ENCODE measurements at regions not wholly inside any gene's neighbourhood (a gene's known extent, or its start where the extent isn't known, plus 50 kb on each side); places are given as distances from the start of the nearest gene placed in this dataset.
A peak's percentile ranks its signal among the peaks of the same experiment; 100 is the strongest.

- no peak for TF ChIP-seq BHLHE40 (IDR thresholded peaks at IDR 0.05; ENCODE audit: borderline replicate concordance)
- TF ChIP-seq NFRKB (IDR thresholded peaks at IDR 0.05): no peak
- TF ChIP-seq ELF4 (IDR thresholded peaks at IDR 0.05): no peak
- no peak for TF ChIP-seq PKNOX1 (IDR thresholded peaks at IDR 0.05)
- no peak for TF ChIP-seq L3MBTL2 (conservative IDR thresholded peaks at IDR 0.05)
- no peak for TF ChIP-seq FOXK2 (IDR thresholded peaks at IDR 0.05)
- TF ChIP-seq FOXM1 (IDR thresholded peaks at IDR 0.05; ENCODE audit: borderline replicate concordance): no peak
- no peak for TF ChIP-seq FOXA1 (IDR thresholded peaks at IDR 0.05)
- no peak for TF ChIP-seq ARNT (IDR thresholded peaks at IDR 0.05)
- no peak for TF ChIP-seq ZNF384 (IDR thresholded peaks at IDR 0.05)
- ChIA-PET POLR2A (no interaction called here), CTCF (no interaction called here)
- DNase-seq (ENCODE audit: extremely low spot score): no peak
Observed at GRCh38 chr14:53437858-53438257, 284.7 kb upstream of the DDHD1 start.

- TF ChIP-seq ARNT (IDR thresholded peaks at IDR 0.05) (no peak), PKNOX1 (IDR thresholded peaks at IDR 0.05) (no peak), L3MBTL2 (conservative IDR thresholded peaks at IDR 0.05) (no peak), HDGF (IDR thresholded peaks at IDR 0.05; ENCODE audit: borderline replicate concordance) (no peak), NFRKB (IDR thresholded peaks at IDR 0.05) (no peak), FOXK2 (IDR thresholded peaks at IDR 0.05) (no peak), SUZ12 (IDR thresholded peaks at IDR 0.05) (no peak), FOXA1 (IDR thresholded peaks at IDR 0.05) (no peak), FOXM1 (IDR thresholded peaks at IDR 0.05; ENCODE audit: borderline replicate concordance) (no peak), ZNF384 (IDR thresholded peaks at IDR 0.05) (no peak)
- DNase-seq (ENCODE audit: extremely low spot score): peak; percentile 63
- ChIA-PET CTCF (interaction anchor here (0.8 to 2.0 kb wide), 3 partner anchors 17 to 233 kb away, joined by 3 to 6 read pairs (median 3); no protein-coding TSS in a partner anchor), POLR2A (no interaction called here)
Observed at GRCh38 chr14:53432378-53432802, 279.3 kb upstream of the DDHD1 start.

GRCh38 chr14:53430870-53431269 lies 277.7 kb upstream of the DDHD1 start:
- DNase-seq (ENCODE audit: extremely low spot score): no peak
- ChIA-PET CTCF (interaction anchor here (0.5 to 0.7 kb wide), 2 partner anchors 272 to 917 kb away, joined by 3 to 4 read pairs; no protein-coding TSS in a partner anchor), POLR2A (no interaction called here)
- no peak for TF ChIP-seq NFRKB (IDR thresholded peaks at IDR 0.05)
- TF ChIP-seq FOXM1 (IDR thresholded peaks at IDR 0.05; ENCODE audit: borderline replicate concordance): no peak
- TF ChIP-seq BHLHE40 (IDR thresholded peaks at IDR 0.05; ENCODE audit: borderline replicate concordance): no peak

- ChIA-PET CTCF (interaction anchor here (0.7 to 1.3 kb wide), 2 partner anchors 14 to 29 kb away, joined by 3 read pairs; no protein-coding TSS in a partner anchor), POLR2A (no interaction called here)
- no peak for TF ChIP-seq ELF4 (IDR thresholded peaks at IDR 0.05)
- TF ChIP-seq SUZ12 (IDR thresholded peaks at IDR 0.05): no peak
- no peak for TF ChIP-seq PKNOX1 (IDR thresholded peaks at IDR 0.05)
- TF ChIP-seq CTBP1 (IDR thresholded peaks at IDR 0.05; ENCODE audit: borderline replicate concordance): no peak
- no peak for TF ChIP-seq NFRKB (IDR thresholded peaks at IDR 0.05)
- no peak for TF ChIP-seq LEF1 (IDR thresholded peaks at IDR 0.05; ENCODE audit: borderline replicate concordance)
- no peak for TF ChIP-seq SP1 (IDR thresholded peaks at IDR 0.05)
- TF ChIP-seq FOXA1 (IDR thresholded peaks at IDR 0.05): no peak
- TF ChIP-seq HDGF (IDR thresholded peaks at IDR 0.05; ENCODE audit: borderline replicate concordance): no peak
- no peak for TF ChIP-seq FOXM1 (IDR thresholded peaks at IDR 0.05; ENCODE audit: borderline replicate concordance)
- no peak for TF ChIP-seq ARNT (IDR thresholded peaks at IDR 0.05)
- no peak for TF ChIP-seq ZNF384 (IDR thresholded peaks at IDR 0.05)
- no peak for TF ChIP-seq TARDBP (IDR thresholded peaks at IDR 0.05)
- no peak for TF ChIP-seq BHLHE40 (IDR thresholded peaks at IDR 0.05; ENCODE audit: borderline replicate concordance)
- no peak for TF ChIP-seq L3MBTL2 (conservative IDR thresholded peaks at IDR 0.05)
- TF ChIP-seq FOXK2 (IDR thresholded peaks at IDR 0.05): no peak
- DNase-seq (ENCODE audit: extremely low spot score): peak; percentile 26
Observed at GRCh38 chr14:53412819-53413675, 259.9 kb upstream of the DDHD1 start.

- TF ChIP-seq L3MBTL2 (conservative IDR thresholded peaks at IDR 0.05): no peak
- no peak for TF ChIP-seq PKNOX1 (IDR thresholded peaks at IDR 0.05)
- TF ChIP-seq TARDBP (IDR thresholded peaks at IDR 0.05): no peak
- no peak for TF ChIP-seq ARNT (IDR thresholded peaks at IDR 0.05)
- no peak for TF ChIP-seq BHLHE40 (IDR thresholded peaks at IDR 0.05; ENCODE audit: borderline replicate concordance)
- no peak for DNase-seq (ENCODE audit: extremely low spot score)
- CTCF ChIA-PET: no interaction called here
- POLR2A ChIA-PET: no interaction called here
Observed at GRCh38 chr14:53411125-53411524, 258.0 kb upstream of the DDHD1 start.

GRCh38 chr14:53409969-53410368 lies 256.8 kb upstream of the DDHD1 start:
- ChIA-PET POLR2A (no interaction called here), CTCF (no interaction called here)
- TF ChIP-seq FOXM1 (IDR thresholded peaks at IDR 0.05; ENCODE audit: borderline replicate concordance) (no peak), FOXA1 (IDR thresholded peaks at IDR 0.05) (no peak)
- no peak for DNase-seq (ENCODE audit: extremely low spot score)

Measured in HEK293T (cell line).